Heart left ventricle (tissue), 13 donors: ENCODE measurements at regions not wholly inside any gene's neighbourhood (a gene's known extent, or its start where the extent isn't known, plus 50 kb on each side); places are given as distances from the start of the nearest gene placed in this dataset.

ENCODE experiments used
- POLR2A ChIP-seq, 2 donors: fragments of 450-650 bp; IDR thresholded peaks; one replicate each; pipeline ENCODE4 v1.6.1; 2017; ENCODE audit warnings: antibody characterized with exemption in 2 of 2, mild to moderate bottlenecking in 2 of 2, moderate library complexity in 2 of 2
- TF ChIP-seq, protein P1 (sequence below), 12 donors: fragments of 200-600 bp; sonication (generic) in 4 of 12; IDR thresholded peaks; one replicate each; pipeline versions ENCODE4 v1.5.0 to v1.8.0; 2018 to 2022; ENCODE audit warnings: antibody characterized with exemption in 12 of 12, mild to moderate bottlenecking in 5 of 12
- donor health status: ischemic (EF 13 %, LVEDD 7.1; RV severe dilation, severe dysfunction).
- donor health status: DM: no; HTN: yes; CAD: no.
- donor health status: DM: no; HTN: no; CAD: no.
- donor health status: ischemic (EF 25% LVEDD 6.9; RV normal size, moderate dysfunction).
- donor health status: ischemic (EF 25% LVEDD 5.7; RV mildly dilated, moderate dysfunction).
- donor health status: ischemic (EF 35%, LVEDD 5.7; RV mildly dilated, moderate dysfunction).
- donor health status: nonischemic (EF 11% LVEDD 7.7; RV severe dilation, severe dysfunction).
- donor health status: DM: yes; HTN: yes; CAD: no.
- donor health status: PGD.
- donor health status: ischemic (EF 29% LVEDD 5.4; RV normal size, mild dysfunction).
- donor health status: nonischemic (EF 23%, LVEDD 6.1; RV moderate dilation, normal function).

GRCh38 chr7:26918241-26918640 lies 53.9 kb upstream of the SKAP2 start:
- TF ChIP-seq POLR2A (IDR thresholded peaks at IDR 0.05) = no peak
- TF ChIP-seq, protein P1, sequence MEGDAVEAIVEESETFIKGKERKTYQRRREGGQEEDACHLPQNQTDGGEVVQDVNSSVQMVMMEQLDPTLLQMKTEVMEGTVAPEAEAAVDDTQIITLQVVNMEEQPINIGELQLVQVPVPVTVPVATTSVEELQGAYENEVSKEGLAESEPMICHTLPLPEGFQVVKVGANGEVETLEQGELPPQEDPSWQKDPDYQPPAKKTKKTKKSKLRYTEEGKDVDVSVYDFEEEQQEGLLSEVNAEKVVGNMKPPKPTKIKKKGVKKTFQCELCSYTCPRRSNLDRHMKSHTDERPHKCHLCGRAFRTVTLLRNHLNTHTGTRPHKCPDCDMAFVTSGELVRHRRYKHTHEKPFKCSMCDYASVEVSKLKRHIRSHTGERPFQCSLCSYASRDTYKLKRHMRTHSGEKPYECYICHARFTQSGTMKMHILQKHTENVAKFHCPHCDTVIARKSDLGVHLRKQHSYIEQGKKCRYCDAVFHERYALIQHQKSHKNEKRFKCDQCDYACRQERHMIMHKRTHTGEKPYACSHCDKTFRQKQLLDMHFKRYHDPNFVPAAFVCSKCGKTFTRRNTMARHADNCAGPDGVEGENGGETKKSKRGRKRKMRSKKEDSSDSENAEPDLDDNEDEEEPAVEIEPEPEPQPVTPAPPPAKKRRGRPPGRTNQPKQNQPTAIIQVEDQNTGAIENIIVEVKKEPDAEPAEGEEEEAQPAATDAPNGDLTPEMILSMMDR (IDR thresholded peaks at IDR 0.05) = no peak
